HG02970 (cell line): ENCODE measurements at regions not wholly inside any gene's neighbourhood (a gene's known extent, or its start where the extent isn't known, plus 50 kb on each side); places are given as distances from the start of the nearest gene placed in this dataset.

Experiments
- ATAC-seq: cut with Tn5 transposase; IDR thresholded peaks from one replicate; pipeline ENCODE4 v1.9.1; 2021; ENCODE audit warnings: mild to moderate bottlenecking, moderate library complexity, moderate number of reproducible peaks; ENCODE audit not compliant: unreplicated experiment, low FRiP score

GRCh38 chr9:82599336-82599949 is 463.5 kb downstream of the RASEF start:
- no peak for ATAC-seq

DNA sequence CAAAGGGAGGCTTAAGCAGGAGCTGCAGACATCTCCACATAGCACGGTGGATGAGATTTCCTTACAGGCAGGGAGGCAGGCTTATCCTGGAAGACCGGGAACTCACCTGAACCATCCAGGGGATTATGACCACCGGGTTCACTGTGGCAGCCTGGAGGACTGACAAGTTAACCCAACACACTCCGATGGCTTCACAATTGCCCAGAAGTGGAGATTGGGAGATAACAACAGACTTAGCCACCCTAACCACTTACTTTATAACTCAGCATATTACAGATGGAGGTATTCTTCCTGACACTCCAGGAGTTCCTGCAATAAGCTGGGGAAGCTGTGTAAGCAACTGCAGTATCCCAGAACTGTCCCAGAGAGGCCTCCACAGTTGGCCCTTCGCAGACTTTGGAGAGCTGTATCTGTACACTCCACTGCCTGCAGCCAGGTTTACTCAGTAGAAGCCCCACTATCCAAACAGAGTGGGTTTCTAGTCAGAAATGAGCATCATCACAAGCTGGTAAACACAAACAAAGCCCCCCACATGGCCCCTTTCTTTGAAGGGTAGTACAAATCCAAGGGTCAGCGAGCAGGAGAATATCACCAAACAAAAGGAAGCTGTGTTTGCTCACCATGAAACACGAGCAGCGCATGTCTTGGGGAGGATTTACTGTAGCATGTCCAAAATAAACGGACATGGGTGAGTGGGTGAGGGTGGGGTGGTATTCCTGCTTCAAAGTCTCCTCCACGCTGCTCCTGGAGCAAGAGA is 462.2 kb downstream of the RASEF start:
- no peak for ATAC-seq

DNA sequence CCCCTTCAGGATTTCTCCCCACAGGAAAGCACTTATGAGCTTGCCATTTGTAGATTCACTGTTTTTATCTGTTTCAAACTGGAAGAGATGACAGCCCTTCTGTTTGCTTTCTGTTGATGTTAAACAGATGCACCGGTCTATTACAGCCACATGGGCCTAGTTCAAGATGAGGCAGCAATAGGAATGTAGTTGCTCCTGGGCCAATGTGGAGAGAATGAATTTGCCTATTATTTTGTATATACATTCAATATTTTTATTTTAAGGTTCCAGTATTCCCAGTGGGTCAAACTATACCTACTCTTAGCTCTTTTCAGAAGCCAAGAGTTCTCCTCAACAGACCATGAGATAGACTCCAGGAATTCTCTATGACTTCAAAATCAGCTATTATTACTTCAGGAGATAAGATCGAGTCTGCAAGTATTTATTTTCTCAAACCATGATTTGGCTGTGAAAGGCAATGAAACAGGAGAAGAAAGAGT is 461.6 kb downstream of the RASEF start:
- ATAC-seq, result no peak

GRCh38 chr9:82604947-82605656 is 457.8 kb downstream of the RASEF start:
- ATAC-seq, result no peak

GRCh38 chr9:82605657-82606031 is 457.3 kb downstream of the RASEF start:
- ATAC-seq, result no peak

DNA sequence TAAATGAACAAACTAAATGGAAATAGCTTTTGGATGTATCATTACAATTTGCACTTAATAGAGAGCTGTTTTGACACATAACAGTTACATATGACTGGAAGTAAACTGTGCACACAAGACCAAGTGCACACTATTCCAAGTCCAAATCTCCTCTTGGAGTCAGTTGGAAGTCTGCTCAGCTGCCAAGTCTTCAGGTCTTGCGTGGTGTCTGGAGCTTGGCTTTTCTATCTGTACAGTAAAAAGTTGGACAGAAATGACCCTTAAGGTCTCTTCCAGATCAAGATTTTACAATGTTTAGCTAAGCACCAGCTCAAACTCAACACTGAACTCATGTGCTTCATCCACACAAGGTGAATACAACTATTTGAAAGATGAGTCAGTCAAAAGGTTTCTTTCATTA is 456.9 kb downstream of the RASEF start:
- no peak for ATAC-seq

GRCh38 chr9:82606492-82607382 is 456.2 kb downstream of the RASEF start:
- no peak for ATAC-seq

DNA sequence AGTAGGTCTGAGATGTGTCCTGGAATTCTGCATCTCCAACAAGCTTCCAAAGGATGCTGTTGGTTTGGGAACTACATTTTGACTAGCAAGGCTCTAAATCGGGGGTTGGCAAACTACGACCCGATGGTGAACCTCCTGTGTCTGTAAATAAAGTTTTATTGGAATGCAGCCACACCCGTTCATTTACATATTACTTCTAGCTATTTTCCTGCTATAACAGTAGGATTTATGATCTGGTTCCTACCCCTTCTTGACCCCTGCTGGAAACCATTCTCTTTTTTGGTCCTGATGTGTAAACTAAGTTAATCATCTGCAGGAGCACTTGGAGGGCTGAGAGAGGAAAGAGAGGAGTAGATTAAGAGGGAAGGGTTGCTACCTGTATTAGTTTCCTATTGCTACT is 454.5 kb downstream of the RASEF start:
- no peak for ATAC-seq

- ATAC-seq, result no peak
Measured at GRCh38 chr9:82612942-82613341, 450.0 kb downstream of the RASEF start.

- ATAC-seq, result no peak
Measured at GRCh38 chr9:82613498-82613897, 449.4 kb downstream of the RASEF start.

- ATAC-seq, result no peak
Measured at GRCh38 chr9:82616545-82616944, 446.4 kb downstream of the RASEF start.

GRCh38 chr9:82621447-82621846 is 441.5 kb downstream of the RASEF start:
- no peak for ATAC-seq

- no peak for ATAC-seq
Measured at GRCh38 chr9:82637368-82637767, 425.6 kb downstream of the RASEF start.

GRCh38 chr9:82645600-82645999 is 417.3 kb downstream of the RASEF start:
- ATAC-seq, result no peak

GRCh38 chr9:82650368-82650767 is 412.6 kb downstream of the RASEF start:
- ATAC-seq, result no peak

DNA sequence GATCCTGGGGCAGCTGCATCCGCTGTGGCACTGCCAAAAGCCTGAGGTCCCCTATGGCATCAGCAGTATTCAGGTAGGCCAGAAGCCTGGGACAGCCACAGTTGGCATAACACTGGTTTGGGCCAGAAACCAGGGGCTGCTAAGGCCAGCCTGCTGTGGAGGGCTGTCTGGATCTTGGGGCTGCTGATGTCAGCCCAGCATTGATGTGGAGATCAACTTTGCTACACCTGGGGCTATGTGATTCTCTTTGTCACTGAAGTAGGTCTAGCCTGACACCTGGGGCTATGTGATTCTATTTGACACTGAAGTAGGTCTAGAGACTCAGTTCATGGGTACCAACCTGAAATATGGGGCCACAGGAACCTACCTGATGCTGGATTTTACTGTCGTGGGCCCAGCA is 411.5 kb downstream of the RASEF start:
- ATAC-seq, result no peak

DNA sequence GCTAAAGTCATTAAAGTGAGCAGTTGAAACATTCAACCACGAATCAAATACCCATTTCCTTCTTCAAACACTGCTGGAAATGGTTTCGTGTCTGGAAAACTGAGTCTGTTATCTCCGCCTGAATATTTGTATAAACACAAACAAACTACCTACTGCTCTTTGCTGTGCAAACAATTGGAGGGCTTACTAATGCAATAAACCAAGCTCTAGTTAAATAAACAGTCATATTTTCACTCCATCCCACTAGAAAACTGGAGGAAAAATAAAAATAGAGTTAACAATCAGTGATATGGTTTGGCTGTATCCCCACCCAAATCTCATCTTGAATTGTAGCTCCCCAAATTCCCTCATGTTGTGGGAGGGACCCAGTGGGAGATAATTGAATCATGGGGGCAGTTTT is 397.6 kb downstream of the RASEF start:
- no peak for ATAC-seq

- ATAC-seq, result no peak
Measured at GRCh38 chr9:82668689-82669199, 394.2 kb downstream of the RASEF start.

DNA sequence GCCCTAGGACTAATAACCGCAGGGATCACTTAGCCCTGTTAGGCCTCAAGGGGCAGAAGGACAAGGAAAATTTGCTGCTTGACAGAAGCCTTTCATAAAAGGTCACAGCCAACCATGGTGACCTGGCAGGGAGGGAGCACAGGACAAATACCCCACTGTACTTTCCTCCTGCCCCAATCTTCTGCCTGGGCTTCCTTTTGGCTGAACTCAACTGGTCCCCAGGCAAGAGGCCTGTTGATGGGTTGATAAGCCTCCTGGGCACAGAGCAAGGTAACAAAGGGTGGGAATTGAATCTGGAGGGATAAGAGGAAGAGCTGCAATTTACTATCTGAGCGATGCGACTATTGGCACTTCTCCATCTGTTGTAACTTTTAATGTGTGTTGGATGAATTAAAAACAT is 392.9 kb downstream of the RASEF start:
- no peak for ATAC-seq

- ATAC-seq, result no peak
Measured at GRCh38 chr9:82670726-82671125, 392.2 kb downstream of the RASEF start.
